ENCODE measurements at regions not wholly inside any gene's neighbourhood (a gene's known extent, or its start where the extent isn't known, plus 50 kb on each side); places are given as distances from the start of the nearest gene placed in this dataset.

DNA sequence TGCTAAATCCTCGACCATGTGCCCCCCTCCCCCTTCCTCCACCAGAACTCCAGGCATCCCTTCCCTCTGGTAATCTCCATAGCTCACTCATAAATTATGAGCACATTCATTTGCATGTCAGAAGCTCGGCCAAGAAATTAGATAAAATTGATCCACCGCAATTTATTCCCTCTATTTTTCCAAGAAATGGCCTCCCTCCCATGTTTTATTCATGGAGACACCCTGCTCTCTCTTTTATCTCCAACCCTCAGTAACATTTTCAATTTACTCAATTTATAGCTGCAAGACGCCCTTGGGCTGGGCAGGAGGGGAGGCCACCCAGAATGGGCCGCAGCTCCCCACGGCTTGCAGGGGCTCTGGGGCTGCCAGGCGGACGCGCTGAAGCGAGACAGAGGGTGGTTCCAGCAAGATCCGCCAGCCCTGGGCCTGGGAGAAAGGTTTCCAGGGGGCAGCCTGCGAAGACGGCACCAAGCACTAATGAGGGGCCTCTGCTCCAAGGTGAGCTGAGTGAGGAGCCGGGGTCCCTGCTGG is 54.7 kb upstream of the ZNF423 start:
- Histone ChIP-seq H3K18ac (ENCODE audit: low read length) (no peak overlapping the region), H4K91ac (ENCODE audit: low read depth, low read length) (no peak overlapping the region), H3K79me1 (ENCODE audit: low read length) (no peaks in the 10 kb centered on the region), H3K36me3 (ENCODE audit: control insufficient read depth in 1 of 2, insufficient read depth in 2 of 2, low read length in 2 of 2) (no peaks in the 10 kb centered on the region), H2BK12ac (ENCODE audit: low read length) (no peak overlapping the region), H3K4me2 (ENCODE audit: low read length) (no peak overlapping the region), H2AK5ac (ENCODE audit: low read length) (no peak overlapping the region), H4K8ac (ENCODE audit: low read depth, low read length) (no peak overlapping the region), H3K79me2 (ENCODE audit: control insufficient read depth, insufficient read depth, low read length, poor library complexity) (no peaks in the 10 kb centered on the region), H3K4me3 (ENCODE audit: low read depth, low read length) (no peak overlapping the region), H2BK5ac (ENCODE audit: low read depth, low read length, poor library complexity) (no peak overlapping the region), H3K14ac (ENCODE audit: low read length) (no peak overlapping the region), H3K23ac (ENCODE audit: low read length) (no peak overlapping the region), H3K27me3 (ENCODE audit: insufficient read depth, low read length) (no peaks in the 10 kb centered on the region), H2BK120ac (ENCODE audit: insufficient read depth, low read length, poor library complexity) (no peak overlapping the region), H4K12ac (ENCODE audit: low read depth, low read length) (no peak overlapping the region), H3K9me3 (ENCODE audit: insufficient read depth, low read depth, low read length) (peaks cover 4% of the 10 kb centered on the region), H3K27ac (ENCODE audit: low read depth, low read length) (no peak overlapping the region), H3K4ac (ENCODE audit: low read depth, low read length) (no peak overlapping the region), H3K4me1 (ENCODE audit: control insufficient read depth in 1 of 2, insufficient read depth in 2 of 2, low read length in 2 of 2) (no peaks in the 10 kb centered on the region), H2AFZ (ENCODE audit: insufficient read depth, low read length, poor library complexity) (no peak overlapping the region), H3K9ac (ENCODE audit: low read length) (no peak overlapping the region)
- DNase-seq: no peak
- WGBS (ENCODE audit: extremely low coverage, insufficient coverage, insufficient read length): no CpG with 5 or more reads among the region's 14 CpGs

DNA sequence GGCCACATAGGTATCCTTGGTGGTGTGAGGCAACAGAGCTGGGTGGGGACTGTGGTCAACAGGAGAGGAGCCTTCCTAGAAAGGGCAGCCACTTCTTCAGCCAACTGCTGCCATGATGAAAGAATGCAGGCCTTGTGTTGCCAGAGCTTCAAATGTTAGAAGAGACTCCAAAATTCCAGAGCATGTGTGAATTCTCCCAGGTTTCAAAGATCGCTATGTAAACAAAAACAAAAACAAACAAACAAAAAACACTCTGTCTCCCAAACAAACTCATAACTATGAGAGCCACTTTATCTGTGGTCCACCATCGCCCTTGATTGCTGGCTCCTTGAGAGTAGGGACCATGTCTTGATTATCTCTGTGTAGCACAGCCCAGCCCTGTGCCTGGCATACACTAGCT is 55.5 kb upstream of the ZNF423 start:
- Histone ChIP-seq H3K9ac (ENCODE audit: low read length) (no peak overlapping the region), H2BK5ac (ENCODE audit: low read depth, low read length, poor library complexity) (no peak overlapping the region), H2BK12ac (ENCODE audit: low read length) (no peak overlapping the region), H3K4me2 (ENCODE audit: low read length) (no peak overlapping the region), H3K79me1 (ENCODE audit: low read length) (no peaks in the 10 kb centered on the region), H3K27ac (ENCODE audit: low read depth, low read length) (no peak overlapping the region), H3K9me3 (ENCODE audit: insufficient read depth, low read depth, low read length) (peaks cover 1% of the 10 kb centered on the region), H3K4ac (ENCODE audit: low read depth, low read length) (no peak overlapping the region), H2AK5ac (ENCODE audit: low read length) (no peak overlapping the region), H3K23ac (ENCODE audit: low read length) (no peak overlapping the region), H4K8ac (ENCODE audit: low read depth, low read length) (no peak overlapping the region), H4K91ac (ENCODE audit: low read depth, low read length) (no peak overlapping the region), H3K36me3 (ENCODE audit: control insufficient read depth in 1 of 2, insufficient read depth in 2 of 2, low read length in 2 of 2) (no peaks in the 10 kb centered on the region), H3K79me2 (ENCODE audit: control insufficient read depth, insufficient read depth, low read length, poor library complexity) (no peaks in the 10 kb centered on the region), H3K4me1 (ENCODE audit: control insufficient read depth in 1 of 2, insufficient read depth in 2 of 2, low read length in 2 of 2) (no peaks in the 10 kb centered on the region), H3K27me3 (ENCODE audit: insufficient read depth, low read length) (no peaks in the 10 kb centered on the region), H3K18ac (ENCODE audit: low read length) (no peak overlapping the region), H4K12ac (ENCODE audit: low read depth, low read length) (no peak overlapping the region), H3K4me3 (ENCODE audit: low read depth, low read length) (no peak overlapping the region), H3K14ac (ENCODE audit: low read length) (no peak overlapping the region), H2AFZ (ENCODE audit: insufficient read depth, low read length, poor library complexity) (no peak overlapping the region), H2BK120ac (ENCODE audit: insufficient read depth, low read length, poor library complexity) (no peak overlapping the region)
- no peak for DNase-seq
- no CpG with 5 or more reads among the region's 2 CpGs for WGBS (ENCODE audit: extremely low coverage, insufficient coverage, insufficient read length)

DNA sequence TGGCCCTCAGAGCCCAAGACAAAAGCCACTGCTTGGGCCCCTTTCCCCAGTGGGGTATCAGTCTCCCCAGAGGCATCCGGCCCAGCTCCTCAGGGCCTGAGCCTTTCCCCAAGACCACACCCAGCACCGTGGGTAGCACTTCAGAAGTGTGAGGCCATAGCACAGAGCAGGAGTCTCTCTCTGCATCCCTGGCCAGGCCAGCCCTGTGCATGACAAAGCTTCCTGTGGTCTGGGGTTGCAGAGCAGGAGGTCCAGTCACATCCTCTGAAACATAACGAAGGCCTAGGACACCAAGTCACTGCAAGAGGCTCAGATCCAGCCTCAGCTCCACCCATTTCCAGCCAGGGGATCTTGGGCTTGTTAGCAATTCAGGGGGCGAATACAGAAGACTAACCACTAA is 56.8 kb upstream of the ZNF423 start:
- Histone ChIP-seq H3K4me2 (ENCODE audit: low read length) (no peak overlapping the region), H3K4me1 (ENCODE audit: control insufficient read depth in 1 of 2, insufficient read depth in 2 of 2, low read length in 2 of 2) (no peaks in the 10 kb centered on the region), H2BK120ac (ENCODE audit: insufficient read depth, low read length, poor library complexity) (no peak overlapping the region), H2BK12ac (ENCODE audit: low read length) (no peak overlapping the region), H3K14ac (ENCODE audit: low read length) (no peak overlapping the region), H3K36me3 (ENCODE audit: control insufficient read depth in 1 of 2, insufficient read depth in 2 of 2, low read length in 2 of 2) (no peaks in the 10 kb centered on the region), H3K9me3 (ENCODE audit: insufficient read depth, low read depth, low read length) (peaks cover 1% of the 10 kb centered on the region), H3K4ac (ENCODE audit: low read depth, low read length) (no peak overlapping the region), H4K91ac (ENCODE audit: low read depth, low read length) (no peak overlapping the region), H3K27me3 (ENCODE audit: insufficient read depth, low read length) (no peaks in the 10 kb centered on the region), H4K12ac (ENCODE audit: low read depth, low read length) (no peak overlapping the region), H4K8ac (ENCODE audit: low read depth, low read length) (no peak overlapping the region), H2BK5ac (ENCODE audit: low read depth, low read length, poor library complexity) (no peak overlapping the region), H2AFZ (ENCODE audit: insufficient read depth, low read length, poor library complexity) (no peak overlapping the region), H3K4me3 (ENCODE audit: low read depth, low read length) (no peak overlapping the region), H3K23ac (ENCODE audit: low read length) (no peak overlapping the region), H3K9ac (ENCODE audit: low read length) (no peak overlapping the region), H3K27ac (ENCODE audit: low read depth, low read length) (no peak overlapping the region), H3K18ac (ENCODE audit: low read length) (no peak overlapping the region), H3K79me1 (ENCODE audit: low read length) (no peaks in the 10 kb centered on the region), H2AK5ac (ENCODE audit: low read length) (no peak overlapping the region), H3K79me2 (ENCODE audit: control insufficient read depth, insufficient read depth, low read length, poor library complexity) (no peaks in the 10 kb centered on the region)
- WGBS (ENCODE audit: extremely low coverage, insufficient coverage, insufficient read length): no CpG with 5 or more reads among the region's 4 CpGs
- no peak for DNase-seq

DNA sequence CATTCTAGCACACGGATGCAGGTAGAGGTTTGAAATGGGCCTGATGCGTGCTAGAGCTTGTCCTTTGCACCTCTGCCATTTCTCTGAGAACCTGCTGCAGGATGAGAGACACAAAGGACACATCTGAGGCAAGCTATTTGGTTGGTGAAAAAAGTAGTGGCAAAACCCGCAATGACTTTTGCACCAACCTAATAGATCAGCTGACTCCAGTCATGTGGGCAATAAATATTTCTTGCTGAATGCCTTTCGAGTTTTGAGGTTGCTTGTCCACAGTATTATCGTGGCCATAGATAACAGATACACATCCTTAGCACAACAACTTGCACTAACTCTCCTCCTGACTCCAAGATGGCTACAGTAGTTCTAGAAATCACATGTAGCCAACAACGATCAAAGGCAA is 57.8 kb upstream of the ZNF423 start:
- Histone ChIP-seq H3K4me2 (ENCODE audit: low read length) (no peak overlapping the region), H3K27me3 (ENCODE audit: insufficient read depth, low read length) (no peaks in the 10 kb centered on the region), H4K8ac (ENCODE audit: low read depth, low read length) (no peak overlapping the region), H3K9ac (ENCODE audit: low read length) (no peak overlapping the region), H3K79me1 (ENCODE audit: low read length) (no peaks in the 10 kb centered on the region), H3K4ac (ENCODE audit: low read depth, low read length) (no peak overlapping the region), H3K18ac (ENCODE audit: low read length) (no peak overlapping the region), H4K91ac (ENCODE audit: low read depth, low read length) (no peak overlapping the region), H2BK120ac (ENCODE audit: insufficient read depth, low read length, poor library complexity) (no peak overlapping the region), H3K14ac (ENCODE audit: low read length) (no peak overlapping the region), H3K4me1 (ENCODE audit: control insufficient read depth in 1 of 2, insufficient read depth in 2 of 2, low read length in 2 of 2) (no peaks in the 10 kb centered on the region), H2AFZ (ENCODE audit: insufficient read depth, low read length, poor library complexity) (no peak overlapping the region), H3K36me3 (ENCODE audit: control insufficient read depth in 1 of 2, insufficient read depth in 2 of 2, low read length in 2 of 2) (no peaks in the 10 kb centered on the region), H3K9me3 (ENCODE audit: insufficient read depth, low read depth, low read length) (peaks cover 1% of the 10 kb centered on the region), H3K4me3 (ENCODE audit: low read depth, low read length) (no peak overlapping the region), H2BK12ac (ENCODE audit: low read length) (no peak overlapping the region), H2AK5ac (ENCODE audit: low read length) (no peak overlapping the region), H3K23ac (ENCODE audit: low read length) (no peak overlapping the region), H2BK5ac (ENCODE audit: low read depth, low read length, poor library complexity) (no peak overlapping the region), H4K12ac (ENCODE audit: low read depth, low read length) (no peak overlapping the region), H3K79me2 (ENCODE audit: control insufficient read depth, insufficient read depth, low read length, poor library complexity) (no peaks in the 10 kb centered on the region), H3K27ac (ENCODE audit: low read depth, low read length) (no peak overlapping the region)
- WGBS (ENCODE audit: extremely low coverage, insufficient coverage, insufficient read length): no CpG with 5 or more reads among the region's 6 CpGs
- DNase-seq: no peak

Data from trophoblast cell (in vitro differentiated cells and primary cell).